ENCODE measurements at regions not wholly inside any gene's neighbourhood (a gene's known extent, or its start where the extent isn't known, plus 50 kb on each side); places are given as distances from the start of the nearest gene placed in this dataset.

GRCh38 chr9:93862877-93863545 is 92.1 kb downstream of the BARX1 start:
- no peak for ATAC-seq
- Mint-ChIP-seq H3K27ac (no peak overlapping the region), H3K27me3 (peaks cover 66% of the 10 kb centered on the region), H3K4me1 (no peaks in the 10 kb centered on the region), H3K9me3 (peaks cover 7% of the 10 kb centered on the region), H3K4me3 (no peak overlapping the region), H3K36me3 (no peaks in the 10 kb centered on the region)

- Mint-ChIP-seq H3K4me3 (no peak overlapping the region), H3K27ac (no peak overlapping the region), H3K27me3 (peaks cover 66% of the 10 kb centered on the region), H3K4me1 (no peaks in the 10 kb centered on the region), H3K36me3 (no peaks in the 10 kb centered on the region), H3K9me3 (peaks cover 7% of the 10 kb centered on the region)
- ATAC-seq = no peak
Observed at GRCh38 chr9:93861736-93862358, 93.3 kb downstream of the BARX1 start.

- Mint-ChIP-seq H3K9me3 (peaks cover 9% of the 10 kb centered on the region), H3K36me3 (no peaks in the 10 kb centered on the region), H3K4me3 (no peak overlapping the region), H3K27ac (no peak overlapping the region), H3K27me3 (peaks cover 74% of the 10 kb centered on the region), H3K4me1 (no peaks in the 10 kb centered on the region)
- ATAC-seq = no peak
Observed at GRCh38 chr9:93860694-93861658, 94.2 kb downstream of the BARX1 start.

GRCh38 chr9:93859431-93860215 is 95.5 kb downstream of the BARX1 start:
- ATAC-seq = no peak
- H3K27me3 Mint-ChIP-seq = peaks cover 73% of the 10 kb centered on the region
- no peak overlapping the region for H3K4me3 Mint-ChIP-seq

DNA sequence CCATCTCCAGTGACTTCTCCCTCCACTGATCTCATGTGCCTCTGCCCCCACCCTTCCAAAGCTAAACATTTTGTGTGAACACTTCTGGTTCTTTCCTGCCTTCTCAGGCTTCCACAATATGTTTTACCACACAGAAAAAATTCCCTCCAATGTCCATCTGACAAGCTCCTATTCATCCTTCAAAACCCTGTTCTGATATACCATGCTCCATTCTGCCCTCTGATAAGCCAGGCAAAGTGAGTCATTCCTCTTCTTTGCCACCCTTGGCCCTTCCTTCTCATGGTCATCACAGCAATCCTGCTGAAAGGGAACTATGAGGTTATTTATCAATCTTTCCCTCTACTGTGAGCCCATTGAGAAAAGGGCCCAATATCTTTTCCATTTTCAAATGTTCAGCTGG is 97.6 kb downstream of the BARX1 start:
- ATAC-seq = no peak
- Mint-ChIP-seq H3K27me3 (peaks cover 65% of the 10 kb centered on the region), H3K4me1 (no peaks in the 10 kb centered on the region)

More at GRCh38 chr9:93859431-93860215, 95.5 kb downstream of the BARX1 start:
- no peak overlapping the region for H3K27ac Mint-ChIP-seq
- H3K4me1 Mint-ChIP-seq = no peaks in the 10 kb centered on the region
- H3K9me3 Mint-ChIP-seq = peaks cover 15% of the 10 kb centered on the region
- no peaks in the 10 kb centered on the region for H3K36me3 Mint-ChIP-seq

DNA sequence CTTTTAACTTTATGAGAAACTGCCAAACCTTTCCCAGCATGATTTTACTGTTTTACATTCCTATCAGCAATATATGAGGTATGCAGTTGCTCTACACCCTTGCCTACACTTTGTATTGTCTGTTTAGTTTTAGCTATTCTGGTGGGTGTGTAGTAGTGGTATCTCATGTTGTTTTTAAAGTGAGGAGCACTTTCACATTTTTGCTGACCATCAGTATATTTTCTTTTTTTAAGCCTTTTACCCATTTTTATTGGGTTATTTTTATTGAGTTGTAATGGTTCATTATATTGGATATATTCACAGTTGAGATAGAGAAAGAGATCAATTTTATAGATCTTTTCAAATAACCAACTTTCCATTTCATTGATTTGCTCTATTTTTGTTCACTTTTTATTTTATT is 102.4 kb downstream of the BARX1 start:
- Mint-ChIP-seq H3K9me3 (peaks cover 20% of the 10 kb centered on the region), H3K4me1 (no peaks in the 10 kb centered on the region), H3K27me3 (peaks cover 43% of the 10 kb centered on the region), H3K27ac (no peak overlapping the region), H3K36me3 (no peaks in the 10 kb centered on the region), H3K4me3 (no peak overlapping the region)
- ATAC-seq = no peak

More for the DNA sequence above, 97.6 kb downstream of the BARX1 start:
- H3K4me3 Mint-ChIP-seq = no peak overlapping the region
- H3K9me3 Mint-ChIP-seq = peaks cover 19% of the 10 kb centered on the region
- H3K36me3 Mint-ChIP-seq = no peaks in the 10 kb centered on the region
- H3K27ac Mint-ChIP-seq = no peak overlapping the region

- Mint-ChIP-seq H3K36me3 (no peaks in the 10 kb centered on the region), H3K9me3 (peaks cover 17% of the 10 kb centered on the region), H3K27me3 (peaks cover 62% of the 10 kb centered on the region), H3K4me1 (no peaks in the 10 kb centered on the region), H3K4me3 (no peak overlapping the region), H3K27ac (no peak overlapping the region)
- ATAC-seq = no peak
Observed at GRCh38 chr9:93846349-93846748, 108.8 kb downstream of the BARX1 start.

- Mint-ChIP-seq H3K27ac (no peak overlapping the region), H3K9me3 (peaks cover 13% of the 10 kb centered on the region), H3K4me1 (no peaks in the 10 kb centered on the region), H3K27me3 (peaks cover 50% of the 10 kb centered on the region), H3K36me3 (no peaks in the 10 kb centered on the region), H3K4me3 (no peak overlapping the region)
- no peak for ATAC-seq
Observed at GRCh38 chr9:93843396-93843795, 111.8 kb downstream of the BARX1 start.

GRCh38 chr9:93830606-93831005 is 124.5 kb downstream of the BARX1 start:
- Mint-ChIP-seq H3K36me3 (no peaks in the 10 kb centered on the region), H3K4me1 (peaks cover 15% of the 10 kb centered on the region), H3K9me3 (peaks cover 13% of the 10 kb centered on the region), H3K27me3 (peaks cover 61% of the 10 kb centered on the region), H3K27ac (no peak overlapping the region), H3K4me3 (no peak overlapping the region)
- ATAC-seq = no peak

DNA sequence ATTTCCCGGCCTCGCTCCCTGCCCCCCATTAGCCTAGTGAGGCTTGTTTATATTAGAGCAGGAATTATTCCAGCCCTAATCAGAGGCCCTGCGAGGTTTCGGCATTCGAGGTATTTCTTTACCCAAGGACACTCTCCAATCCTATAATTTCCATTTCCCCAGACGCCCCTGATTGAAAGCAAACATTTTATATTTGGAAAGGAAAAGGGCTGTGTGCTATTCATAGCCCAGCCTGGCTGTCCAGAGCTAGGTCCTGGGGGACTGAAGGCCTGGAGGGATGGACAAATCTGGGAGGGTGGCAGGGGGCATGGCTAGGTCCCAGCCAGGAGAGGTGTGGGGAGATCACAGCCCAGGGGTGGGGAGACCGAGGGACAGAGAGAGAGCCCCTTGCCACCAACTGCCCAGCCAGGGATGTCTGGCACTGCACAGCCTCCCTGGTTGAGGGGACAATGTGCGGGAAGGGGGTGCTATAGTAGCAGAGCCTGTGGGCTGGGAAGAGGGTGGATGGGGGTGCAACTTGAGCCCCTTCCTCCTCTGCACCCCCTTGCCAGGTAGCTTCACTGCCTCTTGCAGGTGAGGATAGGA is 125.1 kb downstream of the BARX1 start:
- Mint-ChIP-seq H3K27me3 (peaks cover 66% of the 10 kb centered on the region), H3K36me3 (no peaks in the 10 kb centered on the region), H3K4me3 (no peak overlapping the region), H3K27ac (no peak overlapping the region), H3K4me1 (peaks cover 15% of the 10 kb centered on the region), H3K9me3 (peaks cover 13% of the 10 kb centered on the region)
- ATAC-seq = peak; percentile 29

DNA sequence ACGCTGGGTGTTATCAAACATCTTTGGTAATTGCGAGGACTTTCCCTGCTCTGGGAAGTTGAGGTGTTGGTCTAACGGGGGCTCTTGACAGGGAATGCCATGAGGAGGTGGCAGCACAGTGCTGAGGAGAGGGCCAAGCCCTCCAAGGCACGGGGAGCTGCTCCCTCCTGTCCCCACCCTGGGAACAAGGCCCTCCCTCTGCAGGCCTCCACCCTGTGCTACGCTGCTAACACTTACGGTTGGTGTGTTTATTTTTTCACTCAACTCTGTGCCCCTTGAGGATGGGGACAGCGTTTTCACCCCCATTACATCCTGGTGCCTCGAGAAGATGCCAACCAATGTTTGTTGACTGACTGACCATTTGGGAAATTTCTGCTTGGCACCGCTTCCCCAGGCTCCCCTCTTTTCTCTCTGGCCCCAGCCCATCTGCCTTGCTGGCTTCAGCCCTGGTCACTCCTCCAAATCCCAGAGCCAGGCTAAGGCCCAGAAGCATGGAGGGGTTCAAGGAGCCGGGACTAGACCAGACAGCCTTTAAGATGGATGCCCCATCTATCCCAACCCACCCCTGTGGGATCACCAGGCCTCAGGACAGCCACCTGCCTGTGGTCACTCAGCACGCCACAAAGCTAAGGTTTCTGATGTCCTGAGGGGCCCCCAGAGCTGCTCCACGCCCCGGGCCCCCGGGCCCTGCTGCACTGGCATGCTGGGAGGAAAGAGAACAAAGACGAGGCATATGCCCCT is 125.7 kb downstream of the BARX1 start:
- Mint-ChIP-seq H3K36me3 (no peaks in the 10 kb centered on the region), H3K4me3 (no peak overlapping the region), H3K27me3 (peaks cover 72% of the 10 kb centered on the region), H3K9me3 (peaks cover 13% of the 10 kb centered on the region), H3K27ac (no peak overlapping the region), H3K4me1 (peaks cover 15% of the 10 kb centered on the region)
- no peak for ATAC-seq

- H3K4me3 Mint-ChIP-seq = no peak overlapping the region
- H3K9me3 Mint-ChIP-seq = peaks cover 13% of the 10 kb centered on the region
- peaks cover 15% of the 10 kb centered on the region for H3K4me1 Mint-ChIP-seq
- no peak for ATAC-seq
- no peak overlapping the region for H3K27ac Mint-ChIP-seq
- no peaks in the 10 kb centered on the region for H3K36me3 Mint-ChIP-seq
- peaks cover 75% of the 10 kb centered on the region for H3K27me3 Mint-ChIP-seq
Observed at GRCh38 chr9:93828331-93829097, 126.6 kb downstream of the BARX1 start.

GRCh38 chr9:93827545-93828330 is 127.4 kb downstream of the BARX1 start:
- H3K27ac Mint-ChIP-seq = no peak overlapping the region
- peaks cover 9% of the 10 kb centered on the region for H3K9me3 Mint-ChIP-seq
- no peak overlapping the region for H3K4me3 Mint-ChIP-seq
- H3K36me3 Mint-ChIP-seq = no peaks in the 10 kb centered on the region
- peaks cover 15% of the 10 kb centered on the region for H3K4me1 Mint-ChIP-seq
- H3K27me3 Mint-ChIP-seq = peaks cover 80% of the 10 kb centered on the region
- ATAC-seq = no peak

All from stimulated activated memory B cell treated with anti-CD40 and anti-IgM and Interleukin-4, amounts not matched to agents 10 μg/mL and 1 μg/mL and 100 μg/mL, for 72 hours (primary cell).